Suprapubic skin (tissue), 4 donors: ENCODE measurements at regions not wholly inside any gene's neighbourhood (a gene's known extent, or its start where the extent isn't known, plus 50 kb on each side); places are given as distances from the start of the nearest gene placed in this dataset.

Source experiments
- EP300 ChIP-seq: sonication (generic); formaldehyde crosslinking; IDR thresholded peaks from one replicate; pipeline ENCODE4 v1.6.1; 2017; ENCODE audit warnings: antibody characterized with exemption
- POLR2A ChIP-seq, 2 donors: fragments of 450-650 bp; IDR thresholded peaks; one replicate each; pipeline ENCODE4 v1.6.1; 2017; ENCODE audit warnings: antibody characterized with exemption in 2 of 2, mild to moderate bottlenecking in 2 of 2, moderate library complexity in 2 of 2
- POLR2AphosphoS5 ChIP-seq, 3 donors: sonication (generic); formaldehyde crosslinking; IDR thresholded peaks; one replicate each; pipeline ENCODE4 v1.6.1; 2017; ENCODE audit warnings: antibody characterized with exemption in 3 of 3
- TF ChIP-seq, protein P1 (sequence below), 2 donors: fragments of 200-600 bp in 1 of 2; fragments of 450-650 bp in 1 of 2; sonication (generic) in 1 of 2; IDR thresholded peaks; one replicate each; pipeline ENCODE4 v1.5.1; 2016 to 2019; ENCODE audit warnings: antibody characterized with exemption in 2 of 2, mild to moderate bottlenecking in 1 of 2, moderate library complexity in 1 of 2

DNA sequence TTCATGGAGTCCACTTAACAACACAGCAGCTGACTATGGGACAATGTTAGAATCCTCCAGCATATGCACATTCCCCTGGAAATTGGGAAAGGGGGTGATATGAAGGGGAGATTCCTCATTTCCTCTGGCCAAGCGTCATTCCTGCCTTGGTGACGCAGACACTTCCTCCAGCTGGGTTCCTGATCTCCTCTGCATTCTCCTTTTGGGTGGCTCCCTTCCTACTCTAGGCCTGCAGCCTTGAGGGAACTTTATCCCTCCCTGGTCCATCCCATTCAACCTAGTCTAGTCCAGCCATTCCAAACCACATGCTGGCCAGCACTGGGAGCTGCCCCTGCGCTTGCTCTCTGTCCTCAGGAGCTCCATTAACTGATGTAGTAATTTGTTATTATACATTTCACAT lies 216.8 kb downstream of the VAPA start:
- TF ChIP-seq POLR2AphosphoS5 (IDR thresholded peaks at IDR 0.05) (no peak), EP300 (no peak), POLR2A (IDR thresholded peaks at IDR 0.05) (no peak)
- TF ChIP-seq, protein P1, sequence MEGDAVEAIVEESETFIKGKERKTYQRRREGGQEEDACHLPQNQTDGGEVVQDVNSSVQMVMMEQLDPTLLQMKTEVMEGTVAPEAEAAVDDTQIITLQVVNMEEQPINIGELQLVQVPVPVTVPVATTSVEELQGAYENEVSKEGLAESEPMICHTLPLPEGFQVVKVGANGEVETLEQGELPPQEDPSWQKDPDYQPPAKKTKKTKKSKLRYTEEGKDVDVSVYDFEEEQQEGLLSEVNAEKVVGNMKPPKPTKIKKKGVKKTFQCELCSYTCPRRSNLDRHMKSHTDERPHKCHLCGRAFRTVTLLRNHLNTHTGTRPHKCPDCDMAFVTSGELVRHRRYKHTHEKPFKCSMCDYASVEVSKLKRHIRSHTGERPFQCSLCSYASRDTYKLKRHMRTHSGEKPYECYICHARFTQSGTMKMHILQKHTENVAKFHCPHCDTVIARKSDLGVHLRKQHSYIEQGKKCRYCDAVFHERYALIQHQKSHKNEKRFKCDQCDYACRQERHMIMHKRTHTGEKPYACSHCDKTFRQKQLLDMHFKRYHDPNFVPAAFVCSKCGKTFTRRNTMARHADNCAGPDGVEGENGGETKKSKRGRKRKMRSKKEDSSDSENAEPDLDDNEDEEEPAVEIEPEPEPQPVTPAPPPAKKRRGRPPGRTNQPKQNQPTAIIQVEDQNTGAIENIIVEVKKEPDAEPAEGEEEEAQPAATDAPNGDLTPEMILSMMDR (IDR thresholded peaks at IDR 0.05): no peak
